Spleen (tissue), 7 donors: ENCODE measurements at regions not wholly inside any gene's neighbourhood (a gene's known extent, or its start where the extent isn't known, plus 50 kb on each side); places are given as distances from the start of the nearest gene placed in this dataset.

ENCODE experiments used
- POLR2A ChIP-seq, 3 donors: fragments of 450-650 bp; IDR thresholded peaks; one replicate each; pipeline ENCODE4 v1.5.1; 2017; ENCODE audit warnings: antibody characterized with exemption in 3 of 3, mild to moderate bottlenecking in 1 of 3
- POLR2AphosphoS5 ChIP-seq, 3 donors: sonication (generic); formaldehyde crosslinking; IDR thresholded peaks; one replicate each; pipeline ENCODE4 v1.5.1; 2017; ENCODE audit warnings: antibody characterized with exemption in 3 of 3
- TF ChIP-seq, protein P1 (sequence below), 11 experiments: fragments of 200-600 bp in 7 of 11; fragments of 450-650 bp in 4 of 11; sonication (generic) in 4 of 11; IDR thresholded peaks in 8 of 11; conservative IDR thresholded peaks in 3 of 11; 1 replicate in 7 of 11; 2 replicates in 4 of 11; pipeline versions ENCODE4 v1.4.0 to v1.8.0; 2016 to 2021; ENCODE audit warnings: antibody characterized with exemption in 11 of 11, inconsistent platforms in 4 of 11, mild to moderate bottlenecking in 1 of 11
- donor health status: DM: no; HTN: no; CAD: no; lungs with moderate emphysema.
- donor health status: DM: no; HTN: no; CAD: no.
- donor health status: DM: no; HTN: no; CAD: no.

GRCh38 chr16:87072101-87072500 lies 245.1 kb downstream of the C16orf95 start:
- TF ChIP-seq, protein P1, sequence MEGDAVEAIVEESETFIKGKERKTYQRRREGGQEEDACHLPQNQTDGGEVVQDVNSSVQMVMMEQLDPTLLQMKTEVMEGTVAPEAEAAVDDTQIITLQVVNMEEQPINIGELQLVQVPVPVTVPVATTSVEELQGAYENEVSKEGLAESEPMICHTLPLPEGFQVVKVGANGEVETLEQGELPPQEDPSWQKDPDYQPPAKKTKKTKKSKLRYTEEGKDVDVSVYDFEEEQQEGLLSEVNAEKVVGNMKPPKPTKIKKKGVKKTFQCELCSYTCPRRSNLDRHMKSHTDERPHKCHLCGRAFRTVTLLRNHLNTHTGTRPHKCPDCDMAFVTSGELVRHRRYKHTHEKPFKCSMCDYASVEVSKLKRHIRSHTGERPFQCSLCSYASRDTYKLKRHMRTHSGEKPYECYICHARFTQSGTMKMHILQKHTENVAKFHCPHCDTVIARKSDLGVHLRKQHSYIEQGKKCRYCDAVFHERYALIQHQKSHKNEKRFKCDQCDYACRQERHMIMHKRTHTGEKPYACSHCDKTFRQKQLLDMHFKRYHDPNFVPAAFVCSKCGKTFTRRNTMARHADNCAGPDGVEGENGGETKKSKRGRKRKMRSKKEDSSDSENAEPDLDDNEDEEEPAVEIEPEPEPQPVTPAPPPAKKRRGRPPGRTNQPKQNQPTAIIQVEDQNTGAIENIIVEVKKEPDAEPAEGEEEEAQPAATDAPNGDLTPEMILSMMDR (IDR thresholded peaks at IDR 0.05 in 8 of 11, conservative IDR thresholded peaks at IDR 0.05 in 3 of 11), result no peak
- TF ChIP-seq POLR2A (IDR thresholded peaks at IDR 0.05), result no peak
- TF ChIP-seq POLR2AphosphoS5 (IDR thresholded peaks at IDR 0.05), result no peak
